Thymus (tissue), 11 donors: ENCODE measurements at regions not wholly inside any gene's neighbourhood (a gene's known extent, or its start where the extent isn't known, plus 50 kb on each side); places are given as distances from the start of the nearest gene placed in this dataset.

Source experiments
- DNase-seq, 9 donors: peaks; one replicate each; pipeline ENCODE4 v3.0.0-alpha.2; 2013; ENCODE audit warnings: low spot score in 9 of 9, low read depth in 6 of 9, missing footprints in 1 of 9
- H3K27ac ChIP-seq, 2 donors: one replicate each; pipeline ENCODE4 v1.5.1; 2013; ENCODE audit warnings: control low read depth in 1 of 2, low read depth in 1 of 2, low read length in 1 of 2, mild to moderate bottlenecking in 1 of 2, moderate library complexity in 1 of 2
- H3K27me3 ChIP-seq, 2 donors: one replicate each; pipeline ENCODE4 v1.5.1; 2013; ENCODE audit warnings: low read length in 1 of 2; ENCODE audit not compliant: control insufficient read depth in 2 of 2, insufficient read depth in 1 of 2
- H3K36me3 ChIP-seq, 2 donors: one replicate each; pipeline ENCODE4 v1.5.1; 2013; ENCODE audit warnings: low read length in 1 of 2, mild to moderate bottlenecking in 1 of 2, moderate library complexity in 1 of 2; ENCODE audit not compliant: control insufficient read depth in 2 of 2, insufficient read depth in 2 of 2
- H3K4me1 ChIP-seq, 2 donors: one replicate each; pipeline ENCODE4 v1.5.1; 2013; ENCODE audit warnings: low read length in 2 of 2; ENCODE audit not compliant: control insufficient read depth in 2 of 2, insufficient read depth in 2 of 2
- H3K4me3 ChIP-seq, 2 donors: one replicate each; pipeline ENCODE4 v1.5.1; 2013; ENCODE audit warnings: low read length in 2 of 2, control low read depth in 1 of 2, mild to moderate bottlenecking in 1 of 2
- H3K9me3 ChIP-seq, 2 donors: one replicate each; pipeline ENCODE4 v1.5.1; 2013; ENCODE audit warnings: low read length in 1 of 2, mild to moderate bottlenecking in 1 of 2; ENCODE audit not compliant: control insufficient read depth in 2 of 2, insufficient read depth in 1 of 2
- WGBS: extraction: QIAGEN DNeasy Blood & Tissue Kit; methylation state at CpG from one replicate; pipeline ENCODE4 v1.1.7; 2013; 5-methylcytosine and 5-hydroxymethylcytosine counted together
- donor health status: healthy.

GRCh38 chr5:74073257-74073656, 447.3 kb downstream of the ARHGEF28 start:
- Histone ChIP-seq H3K36me3 (no peaks in the 10 kb centered on the region), H3K27me3 (no peaks in the 10 kb centered on the region), H3K4me1 (peaks cover 0 to 15% of the 10 kb centered on the region in 2 donors), H3K4me3 (no peak overlapping the region), H3K9me3 (no peaks in the 10 kb centered on the region), H3K27ac (no peak overlapping the region)
- 98% methylated on average over 2 of the region's 2 CpGs for WGBS
- no peak for DNase-seq

- Histone ChIP-seq H3K36me3 (no peaks in the 10 kb centered on the region), H3K27ac (no peak overlapping the region), H3K4me1 (peaks cover 0 to 15% of the 10 kb centered on the region in 2 donors), H3K9me3 (no peaks in the 10 kb centered on the region), H3K27me3 (no peaks in the 10 kb centered on the region), H3K4me3 (no peak overlapping the region)
- 89% methylated on average over 1 of the region's 1 CpG for WGBS
- no peak for DNase-seq
Measured at GRCh38 chr5:74072646-74073045, 446.6 kb downstream of the ARHGEF28 start.

- peaks cover 0 to 12% of the 10 kb centered on the region in 2 donors for H3K4me1 ChIP-seq
- 74% methylated on average over 3 of the region's 3 CpGs for WGBS
- DNase-seq, result no peak
- H3K36me3 ChIP-seq, result no peaks in the 10 kb centered on the region
- H3K4me3 ChIP-seq, result no peak overlapping the region
- no peaks in the 10 kb centered on the region for H3K27me3 ChIP-seq
- no peak overlapping the region for H3K27ac ChIP-seq
- no peaks in the 10 kb centered on the region for H3K9me3 ChIP-seq
Measured at GRCh38 chr5:74070766-74071165, 444.8 kb downstream of the ARHGEF28 start.

GRCh38 chr5:74069741-74070140, 443.7 kb downstream of the ARHGEF28 start:
- 86% methylated on average over 4 of the region's 4 CpGs for WGBS
- Histone ChIP-seq H3K4me1 (peaks cover 0 to 12% of the 10 kb centered on the region in 2 donors), H3K9me3 (no peaks in the 10 kb centered on the region), H3K36me3 (no peaks in the 10 kb centered on the region), H3K4me3 (no peak overlapping the region), H3K27me3 (no peaks in the 10 kb centered on the region), H3K27ac (no peak overlapping the region)
- DNase-seq, result no peak

- DNase-seq, result no peak
- H3K27me3 ChIP-seq, result no peaks in the 10 kb centered on the region
- no peaks in the 10 kb centered on the region for H3K9me3 ChIP-seq
- no peak overlapping the region for H3K27ac ChIP-seq
- H3K4me3 ChIP-seq, result no peak overlapping the region
- no peaks in the 10 kb centered on the region for H3K36me3 ChIP-seq
- WGBS, result 93% methylated on average over 5 of the region's 5 CpGs
- H3K4me1 ChIP-seq, result peaks cover 0 to 6% of the 10 kb centered on the region in 2 donors
Measured at GRCh38 chr5:74067748-74068541, 441.9 kb downstream of the ARHGEF28 start.

GRCh38 chr5:74064911-74065310, 438.9 kb downstream of the ARHGEF28 start:
- H3K9me3 ChIP-seq, result no peaks in the 10 kb centered on the region
- no peak for DNase-seq
- H3K27ac ChIP-seq, result no peak overlapping the region
- H3K27me3 ChIP-seq, result no peaks in the 10 kb centered on the region
- no peaks in the 10 kb centered on the region for H3K36me3 ChIP-seq
- H3K4me3 ChIP-seq, result no peak overlapping the region
- H3K4me1 ChIP-seq, result no peaks in the 10 kb centered on the region
- 96% methylated on average over 3 of the region's 3 CpGs for WGBS

- no peak for DNase-seq
- no peaks in the 10 kb centered on the region for H3K27me3 ChIP-seq
Measured at GRCh38 chr5:74064225-74064624, 438.2 kb downstream of the ARHGEF28 start.

GRCh38 chr5:74063821-74064220, 437.8 kb downstream of the ARHGEF28 start:
- no peak for DNase-seq
- 72% methylated on average over 3 of the region's 3 CpGs for WGBS

More at GRCh38 chr5:74064225-74064624, 438.2 kb downstream of the ARHGEF28 start:
- Histone ChIP-seq H3K4me3 (no peak overlapping the region), H3K9me3 (no peaks in the 10 kb centered on the region), H3K36me3 (no peaks in the 10 kb centered on the region), H3K27ac (no peak overlapping the region), H3K4me1 (no peaks in the 10 kb centered on the region)

GRCh38 chr5:74063346-74063745, 437.4 kb downstream of the ARHGEF28 start:
- DNase-seq, result no peak
- no peak overlapping the region for H3K27ac ChIP-seq
- WGBS, result 84% methylated on average over 4 of the region's 4 CpGs

More at GRCh38 chr5:74063821-74064220, 437.8 kb downstream of the ARHGEF28 start:
- no peaks in the 10 kb centered on the region for H3K36me3 ChIP-seq
- no peak overlapping the region for H3K27ac ChIP-seq
- H3K27me3 ChIP-seq, result no peaks in the 10 kb centered on the region
- no peak overlapping the region for H3K4me3 ChIP-seq
- no peaks in the 10 kb centered on the region for H3K9me3 ChIP-seq
- H3K4me1 ChIP-seq, result no peaks in the 10 kb centered on the region

More at GRCh38 chr5:74063346-74063745, 437.4 kb downstream of the ARHGEF28 start:
- no peaks in the 10 kb centered on the region for H3K9me3 ChIP-seq
- H3K36me3 ChIP-seq, result no peaks in the 10 kb centered on the region
- H3K27me3 ChIP-seq, result no peaks in the 10 kb centered on the region
- no peaks in the 10 kb centered on the region for H3K4me1 ChIP-seq
- H3K4me3 ChIP-seq, result no peak overlapping the region
